Activated CD8-positive, alpha-beta memory T cell treated with anti-CD3 and anti-CD28 coated beads, Interleukin-2, amount 50 U/mL, for 24 hours (primary cell): ENCODE measurements at regions not wholly inside any gene's neighbourhood (a gene's known extent, or its start where the extent isn't known, plus 50 kb on each side); places are given as distances from the start of the nearest gene placed in this dataset.

ENCODE experiments used
- DNase-seq: peaks from one replicate; pipeline ENCODE4 v3.0.0-alpha.2; 2020; ENCODE audit errors: extremely low read depth

- no peak for DNase-seq
Measured at GRCh38 chr12:126084480-126084879, 1019.2 kb downstream of the AACS start.

GRCh38 chr12:126086242-126086641, 1021.0 kb downstream of the AACS start:
- DNase-seq = no peak

- DNase-seq = no peak
Measured at GRCh38 chr12:126087692-126088091, 1022.5 kb downstream of the AACS start.

- no peak for DNase-seq
Measured at GRCh38 chr12:126093908-126094307, 1028.7 kb downstream of the AACS start.

- no peak for DNase-seq
Measured at GRCh38 chr12:126095748-126096510, 1030.7 kb downstream of the AACS start.

- no peak for DNase-seq
Measured at GRCh38 chr12:126106706-126107105, 1041.5 kb downstream of the AACS start.

- DNase-seq = no peak
Measured at GRCh38 chr12:126107659-126108058, 1042.4 kb downstream of the AACS start.

- DNase-seq = no peak
Measured at GRCh38 chr12:126108247-126108646, 1043.0 kb downstream of the AACS start.

GRCh38 chr12:126112141-126112540, 1046.9 kb downstream of the AACS start:
- no peak for DNase-seq

- no peak for DNase-seq
Measured at GRCh38 chr12:126112849-126113248, 1047.6 kb downstream of the AACS start.

- DNase-seq = no peak
Measured at GRCh38 chr12:126114441-126114840, 1049.2 kb downstream of the AACS start.

- DNase-seq = no peak
Measured at GRCh38 chr12:126117502-126117901, 1052.3 kb downstream of the AACS start.

GRCh38 chr12:126139355-126139754, 1074.1 kb downstream of the AACS start:
- no peak for DNase-seq

GRCh38 chr12:126144603-126145002, 1079.4 kb downstream of the AACS start:
- no peak for DNase-seq

- no peak for DNase-seq
Measured at GRCh38 chr12:126147321-126147720, 1082.1 kb downstream of the AACS start.

GRCh38 chr12:126156806-126157574, 1091.8 kb downstream of the AACS start:
- no peak for DNase-seq

- no peak for DNase-seq
Measured at GRCh38 chr12:126157575-126157966, 1092.3 kb downstream of the AACS start.

GRCh38 chr12:126159139-126159538, 1093.9 kb downstream of the AACS start:
- DNase-seq = no peak

- DNase-seq = no peak
Measured at GRCh38 chr12:126160912-126161311, 1095.7 kb downstream of the AACS start.

- no peak for DNase-seq
Measured at GRCh38 chr12:126163984-126164383, 1098.7 kb downstream of the AACS start.

GRCh38 chr12:126171937-126172559, 1106.8 kb downstream of the AACS start:
- no peak for DNase-seq

GRCh38 chr12:126182619-126183236, 1117.5 kb downstream of the AACS start:
- DNase-seq = no peak
